Retinal pigment epithelial cell (primary cell): ENCODE measurements at regions not wholly inside any gene's neighbourhood (a gene's known extent, or its start where the extent isn't known, plus 50 kb on each side); places are given as distances from the start of the nearest gene placed in this dataset.

ENCODE experiments used
- DNase-seq: peaks from one replicate; pipeline ENCODE4 v3.0.0-alpha.2; 2010; ENCODE audit warnings: low read depth
- H3K4me3 ChIP-seq: 2 replicates; pipeline ENCODE4 v1.5.1; 2011; ENCODE audit warnings: mild to moderate bottlenecking, low read length, control low read depth, moderate library complexity
- CTCF ChIP-seq: conservative IDR thresholded peaks from 2 replicates; pipeline ENCODE4 v1.5.1; 2011; ENCODE audit warnings: low read depth, low read length, control low read depth, inconsistent platforms

- no peak for DNase-seq
- TF ChIP-seq CTCF = no peak
- H3K4me3 ChIP-seq = no peak overlapping the region
Measured at GRCh38 chr6:165178056-165178455, 131.3 kb downstream of the C6orf118 start.

GRCh38 chr6:165173484-165173883, 135.9 kb downstream of the C6orf118 start:
- DNase-seq = no peak
- no peak overlapping the region for H3K4me3 ChIP-seq
- TF ChIP-seq CTCF = no peak

- peak; percentile 1 for DNase-seq
- TF ChIP-seq CTCF = no peak
- H3K4me3 ChIP-seq = no peak overlapping the region
Measured at GRCh38 chr6:165167861-165168260, 141.5 kb downstream of the C6orf118 start.

- TF ChIP-seq CTCF = no peak
- no peak overlapping the region for H3K4me3 ChIP-seq
Measured at GRCh38 chr6:165167311-165167710, 142.1 kb downstream of the C6orf118 start.

GRCh38 chr6:165163519-165163918, 145.9 kb downstream of the C6orf118 start:
- no peak for DNase-seq
- TF ChIP-seq CTCF = no peak
- no peak overlapping the region for H3K4me3 ChIP-seq

More at GRCh38 chr6:165167311-165167710, 142.1 kb downstream of the C6orf118 start:
- no peak for DNase-seq

- H3K4me3 ChIP-seq = no peak overlapping the region
- TF ChIP-seq CTCF = no peak
- DNase-seq = no peak
Measured at GRCh38 chr6:165159460-165159859, 149.9 kb downstream of the C6orf118 start.

- no peak for TF ChIP-seq CTCF
- no peak overlapping the region for H3K4me3 ChIP-seq
- DNase-seq = no peak
Measured at GRCh38 chr6:165146456-165146855, 162.9 kb downstream of the C6orf118 start.
